Loucy (cell line): ENCODE measurements at regions not wholly inside any gene's neighbourhood (a gene's known extent, or its start where the extent isn't known, plus 50 kb on each side); places are given as distances from the start of the nearest gene placed in this dataset.

Experiments
- CTCF ChIP-seq: fragments of 200-600 bp; sonication (generic); conservative IDR thresholded peaks from 2 replicates; pipeline ENCODE4 v1.5.1; 2014; ENCODE audit warnings: mild to moderate bottlenecking, antibody characterized with exemption, low read length
- EZH2phosphoT487 ChIP-seq: fragments of 200-600 bp; IDR thresholded peaks from 2 replicates; pipeline ENCODE4 v1.6.1; 2018; ENCODE audit warnings: antibody characterized with exemption, mild to moderate bottlenecking, moderate library complexity, borderline replicate concordance

DNA sequence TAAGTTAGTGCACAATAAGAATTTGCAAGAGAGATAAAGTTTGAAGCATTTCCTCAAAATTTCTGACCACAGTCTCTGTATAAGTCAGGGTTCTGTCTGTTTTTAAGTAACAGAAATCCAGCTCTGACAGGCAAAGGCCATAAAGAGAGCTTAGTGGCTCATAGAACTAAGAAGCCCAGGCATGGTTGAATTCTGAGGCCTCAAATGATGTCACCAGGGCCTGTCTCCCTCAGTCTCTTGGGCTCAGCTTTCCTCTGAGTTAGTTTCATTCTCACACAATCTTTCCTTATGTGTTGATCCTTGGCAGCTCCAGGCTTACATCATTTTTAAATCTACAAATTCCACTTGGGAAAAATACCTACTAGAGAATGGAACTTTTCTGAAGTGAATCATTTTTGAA, 173.4 kb upstream of the ATP2B1 start:
- TF ChIP-seq CTCF (no peak), EZH2phosphoT487 (no peak)
